Middle frontal gyrus (tissue), 1 donor: ENCODE measurements at regions not wholly inside any gene's neighbourhood (a gene's known extent, or its start where the extent isn't known, plus 50 kb on each side); places are given as distances from the start of the nearest gene placed in this dataset.

Source experiments
- DNase-seq: peaks from one replicate; pipeline ENCODE4 v3.0.0-alpha.2; 2015; ENCODE audit warnings: low spot score; ENCODE audit errors: extremely low spot score

GRCh38 chr5:135205632-135206349 is 171.8 kb upstream of the PITX1 start:
- no peak for DNase-seq

- DNase-seq: no peak
Observed at GRCh38 chr5:135204151-135204600, 170.1 kb upstream of the PITX1 start.

GRCh38 chr5:135203593-135204036 is 169.6 kb upstream of the PITX1 start:
- DNase-seq: no peak

- no peak for DNase-seq
Observed at GRCh38 chr5:135203019-135203418, 169.0 kb upstream of the PITX1 start.

GRCh38 chr5:135199919-135200318 is 165.9 kb upstream of the PITX1 start:
- no peak for DNase-seq

GRCh38 chr5:135196483-135196882 is 162.5 kb upstream of the PITX1 start:
- no peak for DNase-seq

- no peak for DNase-seq
Observed at GRCh38 chr5:135195270-135195608, 161.2 kb upstream of the PITX1 start.

GRCh38 chr5:135194573-135195269 is 160.7 kb upstream of the PITX1 start:
- no peak for DNase-seq

- DNase-seq: no peak
Observed at GRCh38 chr5:135194126-135194488, 160.1 kb upstream of the PITX1 start.

GRCh38 chr5:135193213-135194125 is 159.4 kb upstream of the PITX1 start:
- DNase-seq: no peak

GRCh38 chr5:135192351-135192750 is 158.3 kb upstream of the PITX1 start:
- DNase-seq: no peak

- DNase-seq: no peak
Observed at GRCh38 chr5:135191084-135191826, 157.2 kb upstream of the PITX1 start.

GRCh38 chr5:135190416-135191083 is 156.5 kb upstream of the PITX1 start:
- DNase-seq: no peak

- no peak for DNase-seq
Observed at GRCh38 chr5:135189024-135189423, 155.0 kb upstream of the PITX1 start.

GRCh38 chr5:135188233-135188914 is 154.3 kb upstream of the PITX1 start:
- DNase-seq: no peak

- DNase-seq: no peak
Observed at GRCh38 chr5:135186662-135187522, 152.9 kb upstream of the PITX1 start.

GRCh38 chr5:135185481-135186065 is 151.5 kb upstream of the PITX1 start:
- peak; percentile 17 for DNase-seq

- DNase-seq: no peak
Observed at GRCh38 chr5:135184646-135185045, 150.6 kb upstream of the PITX1 start.

GRCh38 chr5:135183464-135183863 is 149.4 kb upstream of the PITX1 start:
- DNase-seq: no peak
